ENCODE measurements at regions not wholly inside any gene's neighbourhood (a gene's known extent, or its start where the extent isn't known, plus 50 kb on each side); places are given as distances from the start of the nearest gene placed in this dataset.

GRCh38 chr6:148068437-148069061, 274.1 kb upstream of the SASH1 start:
- no peak for DNase-seq
- Mint-ChIP-seq H3K27me3 (peaks cover under 1% of the 10 kb centered on the region), H3K4me3 (no peak overlapping the region), H3K27ac (no peak overlapping the region), H3K36me3 (no peaks in the 10 kb centered on the region), H3K4me1 (no peaks in the 10 kb centered on the region), H3K9me3 (peaks cover 2% of the 10 kb centered on the region)

- no peak overlapping the region for H3K27ac Mint-ChIP-seq
- peaks cover 2% of the 10 kb centered on the region for H3K9me3 Mint-ChIP-seq
- no peaks in the 10 kb centered on the region for H3K36me3 Mint-ChIP-seq
- H3K4me3 Mint-ChIP-seq = no peak overlapping the region
- no peaks in the 10 kb centered on the region for H3K4me1 Mint-ChIP-seq
- peaks cover 4% of the 10 kb centered on the region for H3K27me3 Mint-ChIP-seq
- DNase-seq = no peak
Measured at GRCh38 chr6:148069256-148069655, 273.4 kb upstream of the SASH1 start.

GRCh38 chr6:148074291-148074690, 268.3 kb upstream of the SASH1 start:
- H3K36me3 Mint-ChIP-seq = no peaks in the 10 kb centered on the region
- DNase-seq = no peak
- H3K4me1 Mint-ChIP-seq = no peaks in the 10 kb centered on the region
- no peak overlapping the region for H3K27ac Mint-ChIP-seq
- peaks cover 12% of the 10 kb centered on the region for H3K27me3 Mint-ChIP-seq
- H3K9me3 Mint-ChIP-seq = peaks cover 3% of the 10 kb centered on the region
- no peak overlapping the region for H3K4me3 Mint-ChIP-seq

DNA sequence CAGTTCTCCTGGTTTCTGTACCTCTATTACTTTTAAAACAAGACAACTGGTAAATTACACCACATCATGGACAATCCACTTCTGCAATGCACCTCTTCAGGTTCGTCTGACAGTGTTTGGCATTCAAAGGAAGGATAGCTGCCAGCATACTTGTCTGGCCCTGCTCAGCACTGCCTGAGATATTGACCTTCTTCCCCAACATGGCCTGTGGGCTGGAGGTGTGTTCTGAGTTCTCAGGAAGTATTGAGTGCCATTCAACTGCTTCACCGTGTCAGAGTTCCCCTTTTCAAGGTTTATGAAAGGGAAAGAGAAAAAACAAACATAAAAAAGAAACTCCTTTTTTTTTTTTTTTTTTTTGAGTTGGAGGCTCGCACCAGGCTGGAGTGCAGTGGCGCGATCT, 267.9 kb upstream of the SASH1 start:
- peaks cover 12% of the 10 kb centered on the region for H3K27me3 Mint-ChIP-seq
- H3K27ac Mint-ChIP-seq = no peak overlapping the region
- no peaks in the 10 kb centered on the region for H3K36me3 Mint-ChIP-seq
- DNase-seq = no peak
- H3K4me3 Mint-ChIP-seq = no peak overlapping the region
- no peaks in the 10 kb centered on the region for H3K4me1 Mint-ChIP-seq
- H3K9me3 Mint-ChIP-seq = peaks cover 3% of the 10 kb centered on the region

- Mint-ChIP-seq H3K4me1 (no peaks in the 10 kb centered on the region), H3K27me3 (peaks cover 12% of the 10 kb centered on the region), H3K4me3 (no peak overlapping the region), H3K9me3 (peaks cover 3% of the 10 kb centered on the region), H3K36me3 (no peaks in the 10 kb centered on the region), H3K27ac (no peak overlapping the region)
- DNase-seq = no peak
Measured at GRCh38 chr6:148075352-148075751, 267.3 kb upstream of the SASH1 start.

DNA sequence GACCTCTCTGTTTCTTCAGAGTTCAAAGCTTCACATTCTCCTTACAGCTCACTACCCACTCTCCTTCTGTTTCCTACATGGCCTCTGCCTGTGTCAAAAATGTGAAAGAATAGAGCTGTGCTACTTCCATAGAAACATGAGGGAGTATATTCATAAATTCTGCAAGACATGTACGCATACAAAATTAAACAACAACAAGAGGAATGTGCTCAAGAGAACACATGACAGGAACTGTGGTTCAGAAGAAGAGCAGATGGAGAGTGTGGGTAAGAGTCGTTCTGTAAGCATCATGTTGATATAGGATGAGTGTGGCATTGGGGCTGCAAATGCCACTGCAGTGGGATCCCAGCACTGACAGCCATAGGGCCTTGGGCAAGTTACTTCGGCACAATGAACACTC, 266.6 kb upstream of the SASH1 start:
- no peak for DNase-seq
- H3K4me3 Mint-ChIP-seq = no peak overlapping the region
- H3K27me3 Mint-ChIP-seq = peaks cover 12% of the 10 kb centered on the region
- no peak overlapping the region for H3K27ac Mint-ChIP-seq
- no peaks in the 10 kb centered on the region for H3K4me1 Mint-ChIP-seq
- H3K9me3 Mint-ChIP-seq = peaks cover 3% of the 10 kb centered on the region
- H3K36me3 Mint-ChIP-seq = no peaks in the 10 kb centered on the region

DNA sequence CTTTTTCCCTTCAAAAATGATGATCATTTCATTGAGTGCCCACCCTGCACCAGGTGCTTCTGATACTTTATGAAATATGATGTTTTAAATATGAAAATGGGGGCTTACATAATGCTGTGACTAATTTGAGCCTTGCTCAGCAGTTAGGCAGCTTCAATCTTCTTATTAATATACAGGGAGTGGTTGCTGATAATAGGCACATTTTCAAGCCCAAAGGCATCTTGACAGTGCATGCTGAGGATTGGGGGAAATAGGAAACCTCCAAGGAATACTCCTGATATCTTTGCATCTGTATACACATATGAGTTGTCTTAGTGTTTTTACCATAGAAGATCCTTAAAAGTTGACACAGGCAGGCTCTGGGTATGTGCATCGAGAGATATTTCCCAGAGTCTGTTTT, 262.3 kb upstream of the SASH1 start:
- DNase-seq = no peak
- Mint-ChIP-seq H3K36me3 (no peaks in the 10 kb centered on the region), H3K4me1 (no peaks in the 10 kb centered on the region), H3K27ac (no peak overlapping the region), H3K9me3 (peaks cover 1% of the 10 kb centered on the region), H3K4me3 (no peak overlapping the region), H3K27me3 (peaks cover 14% of the 10 kb centered on the region)

DNA sequence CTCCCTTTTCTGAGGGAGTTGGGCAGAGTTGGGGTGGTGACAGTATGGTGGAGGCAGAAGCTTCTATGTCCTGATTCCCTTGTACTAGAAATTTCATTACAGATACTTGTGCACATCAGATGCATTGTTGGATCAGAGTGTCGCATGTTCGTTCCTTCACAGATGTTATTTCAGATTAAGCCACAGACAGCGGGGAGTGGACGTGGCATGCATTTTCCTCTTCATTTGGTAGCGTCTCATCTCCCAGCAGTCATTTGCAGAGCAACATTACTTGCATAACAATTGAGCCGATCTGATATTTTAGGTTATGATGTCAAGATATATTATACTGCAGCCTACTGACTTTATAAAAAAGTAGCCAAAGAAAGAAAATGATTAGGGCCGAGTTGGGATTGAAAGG, 261.6 kb upstream of the SASH1 start:
- DNase-seq = no peak
- no peak overlapping the region for H3K4me3 Mint-ChIP-seq
- no peaks in the 10 kb centered on the region for H3K36me3 Mint-ChIP-seq
- H3K27ac Mint-ChIP-seq = no peak overlapping the region
- H3K4me1 Mint-ChIP-seq = no peaks in the 10 kb centered on the region
- peaks cover 9% of the 10 kb centered on the region for H3K27me3 Mint-ChIP-seq
- no peaks in the 10 kb centered on the region for H3K9me3 Mint-ChIP-seq

DNA sequence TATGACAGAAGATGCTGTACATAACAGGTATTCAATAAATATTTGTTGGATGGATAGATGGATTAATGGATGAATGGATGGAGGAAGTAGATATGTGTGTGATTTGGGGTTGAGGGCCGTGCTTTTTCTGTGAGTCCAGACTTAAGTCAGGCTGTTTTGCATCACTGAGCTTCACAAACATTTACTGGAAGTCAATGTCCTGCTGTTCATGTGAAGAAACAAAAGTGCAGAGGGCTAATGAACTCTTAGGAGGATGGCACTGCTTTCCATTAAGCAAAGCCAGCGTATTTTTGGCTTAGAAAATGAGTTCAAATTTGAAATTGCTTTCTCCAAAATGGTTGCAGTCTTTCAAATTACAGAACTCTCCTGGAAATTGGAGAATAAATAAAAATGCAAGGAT, 260.6 kb upstream of the SASH1 start:
- Mint-ChIP-seq H3K9me3 (no peaks in the 10 kb centered on the region), H3K27ac (no peak overlapping the region), H3K4me3 (no peak overlapping the region), H3K27me3 (peaks cover 7% of the 10 kb centered on the region), H3K4me1 (no peaks in the 10 kb centered on the region), H3K36me3 (no peaks in the 10 kb centered on the region)
- no peak for DNase-seq

DNA sequence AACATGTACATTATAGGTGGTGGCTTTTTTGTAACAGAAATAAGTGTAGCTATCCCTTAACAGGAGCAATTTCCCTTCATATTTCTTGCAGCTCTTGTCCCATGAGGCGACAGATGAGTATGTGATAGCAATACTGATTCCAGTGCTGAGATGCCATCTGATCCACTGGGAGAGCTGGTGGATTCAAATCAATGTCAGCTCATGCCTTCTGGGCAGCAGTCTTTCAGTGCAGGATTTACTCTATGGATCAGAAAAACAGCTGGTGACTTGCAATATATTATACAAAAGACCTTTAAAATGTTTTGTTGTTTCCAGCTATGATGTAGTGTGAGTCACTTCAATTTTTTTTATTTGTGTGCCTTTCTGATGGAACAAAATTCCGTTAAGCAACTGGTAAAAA, 259.9 kb upstream of the SASH1 start:
- no peak overlapping the region for H3K27ac Mint-ChIP-seq
- H3K4me1 Mint-ChIP-seq = no peaks in the 10 kb centered on the region
- DNase-seq = no peak
- H3K36me3 Mint-ChIP-seq = no peaks in the 10 kb centered on the region
- H3K27me3 Mint-ChIP-seq = peaks cover 9% of the 10 kb centered on the region
- H3K9me3 Mint-ChIP-seq = no peaks in the 10 kb centered on the region
- H3K4me3 Mint-ChIP-seq = no peak overlapping the region

GRCh38 chr6:148085631-148086331, 256.9 kb upstream of the SASH1 start:
- Mint-ChIP-seq H3K27ac (no peak overlapping the region), H3K9me3 (peaks cover 7% of the 10 kb centered on the region), H3K4me3 (no peak overlapping the region), H3K27me3 (peaks cover 10% of the 10 kb centered on the region), H3K4me1 (no peaks in the 10 kb centered on the region), H3K36me3 (peaks cover 2% of the 10 kb centered on the region)
- no peak for DNase-seq

- no peak overlapping the region for H3K27ac Mint-ChIP-seq
- no peak for DNase-seq
- H3K36me3 Mint-ChIP-seq = peaks cover 2% of the 10 kb centered on the region
- peaks cover 10% of the 10 kb centered on the region for H3K27me3 Mint-ChIP-seq
- H3K4me1 Mint-ChIP-seq = no peaks in the 10 kb centered on the region
- H3K9me3 Mint-ChIP-seq = peaks cover 12% of the 10 kb centered on the region
- no peak overlapping the region for H3K4me3 Mint-ChIP-seq
Measured at GRCh38 chr6:148086386-148086785, 256.3 kb upstream of the SASH1 start.

DNA sequence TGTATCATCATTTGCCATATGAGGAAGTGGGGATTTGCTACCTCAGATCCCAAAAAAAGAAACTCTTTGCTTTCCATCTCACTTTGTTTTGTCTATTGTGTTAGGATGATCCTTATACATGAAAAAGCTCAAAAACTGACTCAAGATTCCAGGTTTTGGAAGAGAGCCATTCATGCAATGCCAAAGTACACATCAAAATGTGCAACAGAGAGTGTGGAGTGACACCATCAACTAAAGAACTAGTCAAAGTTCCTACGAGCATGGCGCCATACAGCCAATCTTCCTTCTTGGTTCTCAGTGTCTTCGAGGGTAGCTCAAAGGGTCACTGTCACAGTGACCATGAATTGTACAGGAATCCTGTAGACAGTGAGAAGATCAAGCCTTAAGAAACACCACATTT, 255.8 kb upstream of the SASH1 start:
- no peaks in the 10 kb centered on the region for H3K4me1 Mint-ChIP-seq
- no peak overlapping the region for H3K4me3 Mint-ChIP-seq
- DNase-seq = no peak
- H3K9me3 Mint-ChIP-seq = peaks cover 12% of the 10 kb centered on the region
- H3K27ac Mint-ChIP-seq = no peak overlapping the region
- peaks cover 10% of the 10 kb centered on the region for H3K27me3 Mint-ChIP-seq
- peaks cover 2% of the 10 kb centered on the region for H3K36me3 Mint-ChIP-seq

GRCh38 chr6:148087659-148088058, 255.0 kb upstream of the SASH1 start:
- Mint-ChIP-seq H3K9me3 (peaks cover 17% of the 10 kb centered on the region), H3K4me1 (no peaks in the 10 kb centered on the region), H3K4me3 (no peak overlapping the region), H3K36me3 (peaks cover 2% of the 10 kb centered on the region), H3K27me3 (peaks cover 10% of the 10 kb centered on the region), H3K27ac (no peak overlapping the region)
- no peak for DNase-seq

DNA sequence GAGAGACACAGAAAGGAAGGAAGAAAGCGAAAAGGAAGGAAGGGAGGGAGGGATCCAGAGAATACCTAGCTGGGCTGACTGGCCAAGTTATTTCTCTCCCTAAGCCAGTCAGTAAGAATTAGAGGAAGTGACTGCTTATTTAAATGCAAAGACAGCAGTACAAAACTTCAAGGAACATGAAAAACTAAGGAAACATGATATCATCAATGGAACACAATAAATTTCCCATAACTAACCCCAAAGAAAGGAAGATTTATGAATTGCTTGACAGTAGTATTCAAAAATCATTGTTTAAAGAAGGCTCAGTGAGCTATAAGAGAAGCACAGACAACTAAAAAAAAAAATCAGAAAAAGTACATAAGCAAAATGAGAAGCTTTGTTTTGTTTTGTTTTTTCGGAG, 252.3 kb upstream of the SASH1 start:
- DNase-seq = no peak
- Mint-ChIP-seq H3K4me1 (no peaks in the 10 kb centered on the region), H3K4me3 (no peak overlapping the region), H3K9me3 (peaks cover 17% of the 10 kb centered on the region), H3K27me3 (peaks cover 3% of the 10 kb centered on the region), H3K27ac (no peak overlapping the region), H3K36me3 (peaks cover 2% of the 10 kb centered on the region)

DNA sequence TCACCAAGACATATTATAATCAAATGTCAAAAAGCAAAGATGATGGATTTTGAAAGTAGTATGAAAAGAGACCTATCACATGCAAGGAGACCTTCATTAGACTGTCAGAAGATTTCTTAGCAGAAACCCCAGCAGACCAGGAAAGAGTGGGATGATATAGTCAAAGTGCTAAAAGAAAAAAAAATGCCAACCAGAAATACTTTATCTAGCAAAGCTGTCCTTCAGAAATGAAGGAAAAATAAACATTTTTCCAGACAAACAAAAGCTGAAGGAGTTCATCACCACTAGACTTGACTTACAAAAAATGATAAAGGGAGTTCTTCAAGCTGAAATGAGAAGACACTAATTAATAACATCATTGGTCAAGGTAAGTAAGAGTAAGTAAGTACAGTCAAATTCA, 251.2 kb upstream of the SASH1 start:
- peaks cover 3% of the 10 kb centered on the region for H3K27me3 Mint-ChIP-seq
- no peak for DNase-seq
- peaks cover 17% of the 10 kb centered on the region for H3K9me3 Mint-ChIP-seq
- H3K36me3 Mint-ChIP-seq = peaks cover 2% of the 10 kb centered on the region
- H3K4me3 Mint-ChIP-seq = no peak overlapping the region
- no peaks in the 10 kb centered on the region for H3K4me1 Mint-ChIP-seq
- no peak overlapping the region for H3K27ac Mint-ChIP-seq
